Pancreas (tissue), 10 donors: ENCODE measurements at regions not wholly inside any gene's neighbourhood (a gene's known extent, or its start where the extent isn't known, plus 50 kb on each side); places are given as distances from the start of the nearest gene placed in this dataset.

Source experiments
- ATAC-seq, 4 donors: fragments of 200-7000 bp; cut with Tn5 transposase; one replicate each; pipeline versions ENCODE4 v1.8.0 to v1.9.1; 2020; ENCODE audit warnings: mild to moderate bottlenecking in 4 of 4, moderate library complexity in 4 of 4
- DNase-seq, 6 donors: peaks; one replicate each; pipeline ENCODE4 v3.0.0-alpha.2; 2020
- FAIRE-seq: peaks from 2 replicates; lab custom pipeline; 2012; peaks lifted over from hg19 to GRCh38; lab: Jason Lieb, UNC
- H3K27ac ChIP-seq, 4 donors: fragments of 200-600 bp; sonication (generic); 1 replicate in 3 of 4; 2 replicates in 1 of 4; pipeline versions ENCODE4 v1.5.0 to v1.8.0; 2020
- H3K27me3 ChIP-seq, 4 donors: fragments of 200-600 bp; one replicate each; pipeline ENCODE4 v1.8.0; 2021
- H3K36me3 ChIP-seq, 3 donors: fragments of 200-600 bp; sonication (generic) in 1 of 3; one replicate each; pipeline versions ENCODE4 v1.5.0 to v1.8.0; 2020 to 2021
- H3K4me1 ChIP-seq, 3 donors: fragments of 200-600 bp; one replicate each; pipeline ENCODE4 v1.8.0; 2021
- H3K4me3 ChIP-seq, 4 donors: fragments of 200-600 bp; sonication (generic) in 2 of 4; one replicate each; pipeline versions ENCODE4 v1.5.0 to v1.8.0; 2020 to 2021
- H3K9me3 ChIP-seq, 4 donors: fragments of 200-600 bp; one replicate each; pipeline ENCODE4 v1.8.0; 2021
- CTCF ChIP-seq, 4 donors: fragments of 200-600 bp; sonication (generic) in 3 of 4; IDR thresholded peaks; one replicate each; pipeline versions ENCODE4 v1.5.0 to v1.8.0; 2021; ENCODE audit warnings: antibody characterized with exemption in 4 of 4
- WGBS, 2 donors: extraction: QIAGEN DNeasy Blood & Tissue Kit; methylation state at CpG; one replicate each; pipeline ENCODE4 v1.1.7; 2013; 5-methylcytosine and 5-hydroxymethylcytosine counted together
- intact Hi-C, 3 donors: fragments of 100-400 bp; cut with DNase I; formaldehyde crosslinking; loops; one replicate each; pipeline versions ENCODE4 v1.11.1 to v1.14.2; 2022
- donor health status: healthy with polysubstance abuse.
- donor health status: DM: no; HTN: no; CAD: no; lungs with moderate emphysema.
- donor health status: DM: no; HTN: no; CAD: no.
- donor health status: control.
- donor health status: control.
- donor health status: Bipolar disorder and iron deficiency.
- donor health status: DM: yes; HTN: yes; CAD: no.
- donor health status: DM: no; HTN: no; CAD: no.
- donor health status: DM: no; HTN: no; CAD: no.
- donor health status: DM: yes; HTN: yes; CAD: no.

- Histone ChIP-seq H3K27me3 (no peaks in the 10 kb centered on the region), H3K36me3 (no peaks in the 10 kb centered on the region), H3K4me3 (no peak overlapping the region), H3K9me3 (no peaks in the 10 kb centered on the region), H3K4me1 (no peaks in the 10 kb centered on the region), H3K27ac (no peak overlapping the region)
- FAIRE-seq (no peak), ATAC-seq (no peak), DNase-seq (no peak)
- WGBS, 2 donors, result 68 to 69% methylated on average over 4 of the region's 4 CpGs
- intact Hi-C loops, result no loop called here
- no peak for TF ChIP-seq CTCF (IDR thresholded peaks at IDR 0.05)
These were observed 104.7 kb upstream of the PCBD1 start for GRCh38 chr10:70993051-70993450.

DNA sequence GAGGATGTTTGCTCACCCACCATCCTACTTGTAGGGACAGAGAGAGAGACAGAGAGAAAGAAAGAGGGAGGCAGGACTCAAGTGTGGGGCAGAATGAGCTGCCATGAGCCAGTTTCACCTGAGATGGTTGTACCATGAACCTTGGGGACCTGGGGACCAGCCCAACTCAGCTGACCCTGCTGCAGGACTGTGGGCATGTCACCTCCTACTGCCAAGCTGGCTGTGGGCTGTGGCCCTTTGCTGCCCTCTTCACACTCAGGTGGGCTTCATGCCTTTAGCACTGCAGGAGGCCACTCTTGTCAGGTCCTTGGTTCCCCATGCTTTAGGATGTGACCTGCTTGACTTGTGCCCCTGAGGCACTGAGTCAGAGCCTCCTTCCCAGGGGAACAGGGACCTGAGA lies 108.2 kb upstream of the PCBD1 start:
- intact Hi-C loops, result no loop called here
- no peak for DNase-seq

DNA sequence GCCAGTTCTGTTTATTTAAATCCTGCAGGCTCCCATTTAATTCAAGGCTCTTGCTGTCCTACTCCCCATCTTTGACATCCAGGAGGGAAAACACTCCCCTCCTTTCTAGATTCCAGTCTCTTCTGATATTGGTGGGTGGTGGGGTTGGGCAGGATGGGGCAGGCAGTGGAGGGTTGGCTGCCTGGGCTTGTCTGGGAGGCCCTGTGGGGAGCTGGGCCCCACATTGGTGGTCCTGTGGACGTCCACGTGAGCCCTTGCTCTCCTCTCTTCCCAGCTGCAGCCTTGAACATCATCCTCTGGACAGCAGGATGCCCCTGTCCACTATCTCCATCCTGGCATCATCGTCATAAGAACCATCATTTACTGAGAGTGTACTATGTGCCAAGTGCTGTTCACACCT lies 108.9 kb upstream of the PCBD1 start:
- no peak for ATAC-seq
- no peak for FAIRE-seq
- Histone ChIP-seq H3K27ac (no peak overlapping the region), H3K4me3 (no peak overlapping the region), H3K4me1 (no peaks in the 10 kb centered on the region), H3K9me3 (no peaks in the 10 kb centered on the region), H3K27me3 (no peaks in the 10 kb centered on the region), H3K36me3 (no peaks in the 10 kb centered on the region)
- intact Hi-C loops, result no loop called here
- WGBS, 2 donors, result 38 to 48% methylated on average over 3 of the region's 3 CpGs
- TF ChIP-seq CTCF (IDR thresholded peaks at IDR 0.05), result no peak
- no peak for DNase-seq

More for the DNA sequence above, 108.2 kb upstream of the PCBD1 start:
- Histone ChIP-seq H3K36me3 (no peaks in the 10 kb centered on the region), H3K27ac (no peak overlapping the region), H3K4me3 (no peak overlapping the region), H3K4me1 (no peaks in the 10 kb centered on the region), H3K9me3 (no peaks in the 10 kb centered on the region), H3K27me3 (no peaks in the 10 kb centered on the region)
- ATAC-seq, result no peak
- FAIRE-seq, result no peak
- TF ChIP-seq CTCF (IDR thresholded peaks at IDR 0.05), result no peak

- intact Hi-C loops, result no loop called here
These were observed 109.7 kb upstream of the PCBD1 start for GRCh38 chr10:70998086-70998485.

GRCh38 chr10:71001470-71001869 lies 113.1 kb upstream of the PCBD1 start:
- Histone ChIP-seq H3K4me3 (no peak overlapping the region), H3K27ac (no peak overlapping the region), H3K27me3 (no peaks in the 10 kb centered on the region), H3K4me1 (no peaks in the 10 kb centered on the region), H3K36me3 (no peaks in the 10 kb centered on the region), H3K9me3 (no peaks in the 10 kb centered on the region)
- WGBS, 2 donors, result 79 to 87% methylated on average over 2 of the region's 2 CpGs
- DNase-seq, result no peak
- no peak for FAIRE-seq
- TF ChIP-seq CTCF (IDR thresholded peaks at IDR 0.05), result no peak
- intact Hi-C loops, result no loop called here
- ATAC-seq, result no peak

More at GRCh38 chr10:70998086-70998485, 109.7 kb upstream of the PCBD1 start:
- no peaks in the 10 kb centered on the region for H3K9me3 ChIP-seq
- no peaks in the 10 kb centered on the region for H3K27me3 ChIP-seq
- no peak overlapping the region for H3K27ac ChIP-seq
- FAIRE-seq (no peak), DNase-seq (no peak), ATAC-seq (no peak)
- WGBS, 2 donors, result 73 to 84% methylated on average over 9 of the region's 9 CpGs
- no peak for TF ChIP-seq CTCF (IDR thresholded peaks at IDR 0.05)
- H3K36me3 ChIP-seq, result no peaks in the 10 kb centered on the region
- no peaks in the 10 kb centered on the region for H3K4me1 ChIP-seq
- no peak overlapping the region for H3K4me3 ChIP-seq
